OCI-LY7 (cell line): ENCODE measurements at regions not wholly inside any gene's neighbourhood (a gene's known extent, or its start where the extent isn't known, plus 50 kb on each side); places are given as distances from the start of the nearest gene placed in this dataset.

ENCODE experiments used
- BruUV-seq: library from RNA; stranded (reverse); fragments of 400-500 nt; replicated peaks from 2 replicates; lab custom pipeline; 2021; lab: Mats Ljungman, UMichigan
- CTCF ChIA-PET: fragments of 300-600 bp; sonication (Branson Sonifier 250); formaldehyde crosslinking; loops from one replicate; lab custom pipeline; 2022; ENCODE audit warnings: antibody characterized with exemption; ENCODE audit not compliant: unreplicated experiment; lab: Charles Lee
- POLR2A ChIA-PET: fragments of 300-600 bp; sonication (Branson Sonifier 250); formaldehyde crosslinking; loops from one replicate; lab custom pipeline; 2022; ENCODE audit warnings: antibody characterized with exemption; lab: Charles Lee
- DNase-seq: peaks from one replicate; pipeline ENCODE4 v3.0.0-alpha.2; 2015; ENCODE audit warnings: low spot score
- H2AFZ ChIP-seq: fragments of 200-600 bp; sonication (generic), shearing (Covaris generic); 2 replicates; pipeline ENCODE4 v1.6.1; 2014; ENCODE audit warnings: mild to moderate bottlenecking, antibody characterized with exemption, low read length, moderate library complexity
- H3K27ac ChIP-seq: fragments of 200-600 bp; sonication (generic); 2 replicates; pipeline ENCODE4 v1.5.1; 2014; ENCODE audit warnings: mixed run types, low read depth, mild to moderate bottlenecking, moderate library complexity, low read length, inconsistent platforms; ENCODE audit not compliant: poor library complexity, severe bottlenecking
- H3K36me3 ChIP-seq: fragments of 200-600 bp; sonication (generic); 2 replicates; pipeline ENCODE4 v1.6.1; 2014; ENCODE audit warnings: mild to moderate bottlenecking, antibody characterized with exemption, low read length, moderate library complexity, mixed read lengths; ENCODE audit not compliant: insufficient read depth
- H3K4me1 ChIP-seq: fragments of 200-600 bp; sonication (generic); 2 replicates; pipeline ENCODE4 v1.5.1; 2014; ENCODE audit warnings: mild to moderate bottlenecking, low read length; ENCODE audit not compliant: insufficient read depth, poor library complexity, severe bottlenecking
- H3K4me2 ChIP-seq: fragments of 200-600 bp; sonication (generic); 2 replicates; pipeline ENCODE4 v1.6.1; 2014; ENCODE audit warnings: mild to moderate bottlenecking, low read length
- H3K4me3 ChIP-seq: fragments of 200-600 bp; sonication (generic); 2 replicates; pipeline ENCODE4 v1.5.1; 2014; ENCODE audit warnings: mild to moderate bottlenecking, low read depth, low read length; ENCODE audit not compliant: poor library complexity, severe bottlenecking
- H3K79me2 ChIP-seq: fragments of 200-600 bp; sonication (generic); 2 replicates; pipeline ENCODE4 v1.6.1; 2016; ENCODE audit warnings: low read depth, mild to moderate bottlenecking, low read length, moderate library complexity, mixed read lengths; ENCODE audit not compliant: insufficient read depth
- H3K9me2 ChIP-seq: fragments of 200-600 bp; sonication (generic); 2 replicates; pipeline ENCODE4 v1.6.1; 2016; ENCODE audit warnings: mild to moderate bottlenecking, low read length, mixed read lengths; ENCODE audit not compliant: insufficient read depth
- H3K9me3 ChIP-seq: fragments of 200-600 bp; sonication (generic); 2 replicates; pipeline ENCODE4 v1.6.1; 2014; ENCODE audit warnings: mild to moderate bottlenecking, mixed run types, low read length, mixed read lengths
- H4K20me1 ChIP-seq: fragments of 200-600 bp; sonication (generic); 2 replicates; pipeline ENCODE4 v1.6.1; 2014; ENCODE audit warnings: mild to moderate bottlenecking, antibody characterized with exemption, low read length, moderate library complexity, mixed read lengths; ENCODE audit not compliant: insufficient read depth
- EZH2phosphoT487 ChIP-seq: fragments of 200-600 bp; sonication (generic); IDR thresholded peaks from 2 replicates; pipeline ENCODE4 v1.6.1; 2018; ENCODE audit warnings: low read depth, borderline replicate concordance, mild to moderate bottlenecking, mixed run types, antibody characterized with exemption, low read length, moderate library complexity, mixed read lengths
- intact Hi-C: fragments of 100-400 bp; cut with micrococcal nuclease; formaldehyde crosslinking; loops from one replicate; pipeline ENCODE4 v1.10.0; 2022; ENCODE audit not compliant: unreplicated experiment
- TF ChIP-seq, protein P1 (sequence below): fragments of 200-600 bp; sonication (generic); conservative IDR thresholded peaks from 2 replicates; pipeline ENCODE4 v1.5.1; 2014; ENCODE audit warnings: mild to moderate bottlenecking, antibody characterized with exemption, low read length, moderate library complexity, mixed read lengths

DNA sequence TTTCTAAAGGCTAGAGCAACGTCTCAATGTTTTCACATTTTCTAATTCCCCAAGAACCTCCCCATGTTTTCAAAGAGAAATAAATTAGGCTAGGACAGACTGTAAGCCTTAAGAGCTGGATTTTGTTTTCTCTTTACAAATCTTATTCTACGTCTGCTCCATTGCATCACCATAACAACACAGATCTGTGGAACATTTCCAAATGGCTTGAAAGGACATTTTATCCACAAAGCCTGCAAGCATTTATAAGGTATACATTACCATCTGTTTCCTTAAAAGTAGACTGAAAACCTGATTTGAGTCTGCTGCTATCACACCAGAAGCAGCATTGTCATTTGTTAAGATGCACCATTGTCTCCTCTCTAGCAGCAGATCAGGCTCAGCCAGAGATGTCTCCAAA is 115.3 kb upstream of the PLEKHA5 start:
- no peak overlapping the region for H2AFZ ChIP-seq
- no peak overlapping the region for H3K27ac ChIP-seq
- H3K4me3 ChIP-seq, result no peak overlapping the region
- H3K9me2 ChIP-seq, result no peaks in the 10 kb centered on the region
- no peaks in the 10 kb centered on the region for H3K36me3 ChIP-seq
- no peak for TF ChIP-seq EZH2phosphoT487
- TF ChIP-seq, protein P1, sequence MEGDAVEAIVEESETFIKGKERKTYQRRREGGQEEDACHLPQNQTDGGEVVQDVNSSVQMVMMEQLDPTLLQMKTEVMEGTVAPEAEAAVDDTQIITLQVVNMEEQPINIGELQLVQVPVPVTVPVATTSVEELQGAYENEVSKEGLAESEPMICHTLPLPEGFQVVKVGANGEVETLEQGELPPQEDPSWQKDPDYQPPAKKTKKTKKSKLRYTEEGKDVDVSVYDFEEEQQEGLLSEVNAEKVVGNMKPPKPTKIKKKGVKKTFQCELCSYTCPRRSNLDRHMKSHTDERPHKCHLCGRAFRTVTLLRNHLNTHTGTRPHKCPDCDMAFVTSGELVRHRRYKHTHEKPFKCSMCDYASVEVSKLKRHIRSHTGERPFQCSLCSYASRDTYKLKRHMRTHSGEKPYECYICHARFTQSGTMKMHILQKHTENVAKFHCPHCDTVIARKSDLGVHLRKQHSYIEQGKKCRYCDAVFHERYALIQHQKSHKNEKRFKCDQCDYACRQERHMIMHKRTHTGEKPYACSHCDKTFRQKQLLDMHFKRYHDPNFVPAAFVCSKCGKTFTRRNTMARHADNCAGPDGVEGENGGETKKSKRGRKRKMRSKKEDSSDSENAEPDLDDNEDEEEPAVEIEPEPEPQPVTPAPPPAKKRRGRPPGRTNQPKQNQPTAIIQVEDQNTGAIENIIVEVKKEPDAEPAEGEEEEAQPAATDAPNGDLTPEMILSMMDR, result no peak
- intact Hi-C loops, result no loop called here
- H4K20me1 ChIP-seq, result no peaks in the 10 kb centered on the region
- no peak overlapping the region for H3K4me2 ChIP-seq
- CTCF ChIA-PET, result no interaction called here
- no peaks in the 10 kb centered on the region for H3K79me2 ChIP-seq
- H3K4me1 ChIP-seq, result no peaks in the 10 kb centered on the region
- no TSS peak for BruUV-seq
- no peaks in the 10 kb centered on the region for H3K9me3 ChIP-seq
- no peak for DNase-seq
- POLR2A ChIA-PET, result interaction anchor here (0.7 kb wide), 1 partner anchor 1347 kb away, joined by 4 read pairs; no protein-coding TSS in a partner anchor

DNA sequence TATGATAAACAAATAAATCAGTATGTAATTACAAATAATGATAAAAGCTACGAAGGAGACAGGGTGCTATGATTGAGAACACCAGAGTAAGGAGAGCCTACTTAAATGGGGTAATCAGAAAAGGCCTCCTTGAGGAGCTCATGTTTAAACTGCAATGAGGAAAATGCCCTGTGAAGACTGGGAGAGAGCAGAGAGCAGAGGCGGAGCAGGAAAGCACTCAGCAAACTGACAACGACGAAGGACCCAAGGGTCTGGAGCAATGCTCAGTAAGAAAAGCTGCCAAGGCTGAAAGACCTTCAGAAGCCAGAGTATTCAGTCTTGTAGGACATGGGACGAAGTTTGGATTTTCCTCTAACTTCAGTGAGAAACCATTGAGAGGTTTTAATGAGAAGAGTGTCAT is 114.2 kb upstream of the PLEKHA5 start:
- ChIA-PET POLR2A (interaction anchor here (0.5 kb wide), 1 partner anchor 14 kb away, joined by 3 read pairs; no protein-coding TSS in a partner anchor), CTCF (no interaction called here)
- no peak for DNase-seq
- Histone ChIP-seq H3K4me2 (no peak overlapping the region), H2AFZ (no peak overlapping the region), H3K9me2 (no peaks in the 10 kb centered on the region), H4K20me1 (no peaks in the 10 kb centered on the region), H3K79me2 (no peaks in the 10 kb centered on the region), H3K27ac (no peak overlapping the region), H3K4me1 (no peaks in the 10 kb centered on the region), H3K4me3 (no peak overlapping the region), H3K9me3 (no peaks in the 10 kb centered on the region), H3K36me3 (no peaks in the 10 kb centered on the region)
- TF ChIP-seq, protein P1, result no peak
- no peak for TF ChIP-seq EZH2phosphoT487
- intact Hi-C loops, result no loop called here
- BruUV-seq, result no TSS peak

DNA sequence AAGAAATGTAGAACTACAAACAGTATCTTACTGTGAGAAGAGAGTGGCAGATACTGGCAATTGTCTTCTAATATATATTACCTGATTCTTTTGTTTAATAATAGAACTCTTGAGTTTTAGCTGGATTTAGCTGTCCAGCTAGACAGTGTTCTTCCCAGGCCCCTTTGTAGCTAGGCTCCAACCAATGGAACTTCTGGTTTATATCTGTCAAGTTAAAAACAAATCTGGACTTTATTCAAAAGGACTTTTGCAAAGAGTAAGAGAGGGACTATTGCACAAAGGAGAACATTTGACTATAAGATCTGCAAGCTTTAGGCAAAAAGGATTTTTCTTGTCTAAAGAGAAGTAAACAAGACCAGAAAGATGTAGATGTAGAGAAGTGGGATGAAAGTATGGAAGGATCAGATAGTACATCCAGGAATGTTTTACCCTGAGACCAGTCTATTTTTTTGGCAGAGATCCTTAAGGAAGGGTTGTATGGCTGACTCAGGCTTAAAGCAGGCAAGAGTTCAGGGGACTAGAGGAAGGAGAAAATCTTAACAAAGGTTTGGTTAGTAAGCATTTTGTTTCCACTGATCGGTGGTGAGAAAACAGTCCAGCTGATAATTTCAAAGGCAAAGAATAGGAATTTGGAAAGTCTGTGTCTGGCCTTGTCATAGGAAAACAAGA is 111.1 kb upstream of the PLEKHA5 start:
- H3K9me2 ChIP-seq, result no peaks in the 10 kb centered on the region
- intact Hi-C loops, result no loop called here
- no TSS peak for BruUV-seq
- H3K36me3 ChIP-seq, result no peaks in the 10 kb centered on the region
- POLR2A ChIA-PET, result no interaction called here
- H3K27ac ChIP-seq, result no peak overlapping the region
- H3K9me3 ChIP-seq, result no peaks in the 10 kb centered on the region
- H2AFZ ChIP-seq, result no peak overlapping the region
- no peaks in the 10 kb centered on the region for H4K20me1 ChIP-seq
- H3K4me1 ChIP-seq, result no peaks in the 10 kb centered on the region
- DNase-seq, result no peak
- H3K4me2 ChIP-seq, result no peak overlapping the region
- H3K4me3 ChIP-seq, result no peak overlapping the region
- TF ChIP-seq, protein P1, result no peak
- TF ChIP-seq EZH2phosphoT487, result no peak
- H3K79me2 ChIP-seq, result no peaks in the 10 kb centered on the region
- CTCF ChIA-PET, result no interaction called here
